Ovary (tissue), 7 donors: ENCODE measurements at regions not wholly inside any gene's neighbourhood (a gene's known extent, or its start where the extent isn't known, plus 50 kb on each side); places are given as distances from the start of the nearest gene placed in this dataset.

Source experiments
- DNase-seq, 5 donors: peaks; one replicate each; pipeline ENCODE4 v3.0.0-alpha.2; 2019 to 2020
- H3K27ac ChIP-seq, 2 donors: fragments of 200-600 bp; one replicate each; pipeline versions ENCODE4 v1.5.1 to v1.8.0; 2019 to 2022
- H3K27me3 ChIP-seq: fragments of 200-600 bp; one replicate; pipeline ENCODE4 v1.8.0; 2022
- H3K36me3 ChIP-seq: fragments of 200-600 bp; sonication (generic); one replicate; pipeline ENCODE4 v1.5.1; 2019
- H3K4me1 ChIP-seq: one replicate; pipeline ENCODE4 v1.8.1; 2013; ENCODE audit warnings: mild to moderate bottlenecking, moderate library complexity; ENCODE audit not compliant: insufficient read depth
- H3K4me3 ChIP-seq: fragments of 200-600 bp; sonication (generic); one replicate; pipeline ENCODE4 v1.5.1; 2017
- H3K9me3 ChIP-seq, 2 donors: fragments of 200-600 bp in 1 of 2; sonication (generic) in 1 of 2; one replicate each; pipeline versions ENCODE4 v1.5.1 to v1.8.1; 2013 to 2019; ENCODE audit warnings: mild to moderate bottlenecking in 1 of 2, moderate library complexity in 1 of 2
- EP300 ChIP-seq: sonication (generic); formaldehyde crosslinking; IDR thresholded peaks from one replicate; pipeline ENCODE4 v1.6.1; 2017; ENCODE audit warnings: antibody characterized with exemption
- POLR2A ChIP-seq: fragments of 450-650 bp; IDR thresholded peaks from one replicate; pipeline ENCODE4 v1.6.1; 2017; ENCODE audit warnings: antibody characterized with exemption, mild to moderate bottlenecking, moderate library complexity
- WGBS, 3 donors: extraction: QIAGEN DNeasy Blood & Tissue Kit in 1 of 3; methylation state at CpG; one replicate each; pipeline versions ENCODE4 v1.1.5 to v1.1.7; 2013 to 2017; 5-methylcytosine and 5-hydroxymethylcytosine counted together
- intact Hi-C, 4 donors: fragments of 100-400 bp; cut with DNase I; formaldehyde crosslinking; loops; one replicate each; pipeline versions ENCODE4 v1.11.0 to v1.15.1; 2022 to 2023
- TF ChIP-seq, protein P1 (sequence below), 3 donors: fragments of 450-650 bp in 2 of 3; fragments of 200-600 bp in 1 of 3; IDR thresholded peaks; one replicate each; pipeline versions ENCODE4 v1.5.1 to v1.8.0; 2016 to 2022; ENCODE audit warnings: antibody characterized with exemption in 3 of 3, mild to moderate bottlenecking in 1 of 3
- donor health status: DM: no; HTN: no; CAD: no; lungs with moderate emphysema.
- donor health status: DM: no; HTN: no; CAD: no.
- donor health status: Bipolar disorder and iron deficiency.
- donor health status: DM: no; HTN: no; CAD: no.
- donor health status: DM: yes; HTN: yes; CAD: no.

DNA sequence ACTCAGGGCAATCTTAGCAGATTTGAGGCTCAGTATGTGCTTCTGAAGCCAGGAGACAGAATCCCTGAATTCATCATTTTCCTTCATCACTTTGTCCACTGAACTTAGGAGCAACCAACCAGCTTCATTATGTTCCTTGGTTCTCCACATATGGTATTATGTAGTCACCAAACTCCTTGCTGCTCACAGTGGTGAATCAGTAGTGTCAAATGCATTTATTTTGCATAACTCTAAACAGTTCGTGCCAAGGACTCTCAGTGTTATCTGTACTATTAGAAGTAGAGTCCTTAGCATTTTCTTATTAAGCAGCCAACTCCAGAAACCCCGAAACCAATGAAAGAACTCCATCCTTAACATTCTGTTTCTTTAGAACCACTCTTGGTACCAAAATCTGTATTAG lies 466.9 kb upstream of the RGS6 start:
- Histone ChIP-seq H3K4me3 (no peak overlapping the region), H3K27ac (no peak overlapping the region)

DNA sequence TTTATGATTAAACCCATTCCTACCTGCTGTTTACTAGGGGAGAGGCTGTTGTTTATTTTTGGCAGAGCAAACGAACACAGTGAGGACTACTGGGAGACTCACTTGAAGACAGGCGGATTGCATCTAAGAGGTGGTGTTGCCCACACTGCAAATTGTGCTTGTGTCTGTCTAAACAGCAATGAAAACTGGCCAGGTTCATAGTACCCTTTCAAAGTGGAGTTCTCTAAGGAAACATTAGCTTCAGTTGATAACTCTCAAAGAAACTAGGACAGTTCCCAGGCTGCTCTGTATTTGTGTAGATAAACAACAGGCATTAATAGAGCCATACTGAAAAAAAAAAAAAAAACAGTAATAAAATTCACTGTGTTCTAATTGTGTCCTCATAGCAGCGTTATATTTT lies 466.0 kb upstream of the RGS6 start:
- H3K4me1 ChIP-seq, result peaks cover 1% of the 10 kb centered on the region
- H3K27me3 ChIP-seq, result no peaks in the 10 kb centered on the region
- H3K4me3 ChIP-seq, result no peak overlapping the region
- no peak for DNase-seq
- H3K27ac ChIP-seq, result no peak overlapping the region
- 59 to 61% (median 59%) methylated on average over 3 of the region's 3 CpGs for WGBS, 3 donors
- H3K9me3 ChIP-seq, result no peaks in the 10 kb centered on the region
- intact Hi-C loops, result no loop called here
- TF ChIP-seq POLR2A (no peak), EP300 (no peak)
- TF ChIP-seq, protein P1, sequence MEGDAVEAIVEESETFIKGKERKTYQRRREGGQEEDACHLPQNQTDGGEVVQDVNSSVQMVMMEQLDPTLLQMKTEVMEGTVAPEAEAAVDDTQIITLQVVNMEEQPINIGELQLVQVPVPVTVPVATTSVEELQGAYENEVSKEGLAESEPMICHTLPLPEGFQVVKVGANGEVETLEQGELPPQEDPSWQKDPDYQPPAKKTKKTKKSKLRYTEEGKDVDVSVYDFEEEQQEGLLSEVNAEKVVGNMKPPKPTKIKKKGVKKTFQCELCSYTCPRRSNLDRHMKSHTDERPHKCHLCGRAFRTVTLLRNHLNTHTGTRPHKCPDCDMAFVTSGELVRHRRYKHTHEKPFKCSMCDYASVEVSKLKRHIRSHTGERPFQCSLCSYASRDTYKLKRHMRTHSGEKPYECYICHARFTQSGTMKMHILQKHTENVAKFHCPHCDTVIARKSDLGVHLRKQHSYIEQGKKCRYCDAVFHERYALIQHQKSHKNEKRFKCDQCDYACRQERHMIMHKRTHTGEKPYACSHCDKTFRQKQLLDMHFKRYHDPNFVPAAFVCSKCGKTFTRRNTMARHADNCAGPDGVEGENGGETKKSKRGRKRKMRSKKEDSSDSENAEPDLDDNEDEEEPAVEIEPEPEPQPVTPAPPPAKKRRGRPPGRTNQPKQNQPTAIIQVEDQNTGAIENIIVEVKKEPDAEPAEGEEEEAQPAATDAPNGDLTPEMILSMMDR (IDR thresholded peaks at IDR 0.05), result no peak
- H3K36me3 ChIP-seq, result no peaks in the 10 kb centered on the region

More for the DNA sequence above, 466.9 kb upstream of the RGS6 start:
- Histone ChIP-seq H3K4me1 (peaks cover 1% of the 10 kb centered on the region), H3K9me3 (no peaks in the 10 kb centered on the region), H3K36me3 (no peaks in the 10 kb centered on the region), H3K27me3 (no peaks in the 10 kb centered on the region)
- WGBS, 3 donors, result 38 to 54% (median 51%) methylated on average over 2 of the region's 2 CpGs
- TF ChIP-seq, protein P1 (IDR thresholded peaks at IDR 0.05), result no peak
- intact Hi-C loops, result no loop called here
- no peak for DNase-seq

DNA sequence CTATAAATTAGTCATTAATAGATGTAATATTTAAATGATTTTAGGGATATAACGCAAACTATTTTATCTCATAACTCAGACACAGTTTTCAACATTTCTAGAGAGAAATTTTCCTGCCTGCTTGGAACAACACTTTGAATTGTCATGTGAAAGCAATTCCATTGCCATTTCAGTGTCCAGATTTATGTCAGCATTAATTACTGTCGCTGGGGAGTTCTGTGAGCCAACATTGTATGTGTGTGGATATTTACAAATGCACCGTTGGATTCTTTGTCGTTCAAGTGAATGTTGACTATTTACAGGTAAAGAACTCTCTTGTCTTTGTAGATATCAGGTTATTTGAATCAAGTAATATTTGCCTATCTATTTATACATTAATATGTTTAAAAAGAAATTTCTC lies 465.3 kb upstream of the RGS6 start:
- no peaks in the 10 kb centered on the region for H3K27me3 ChIP-seq
- no peaks in the 10 kb centered on the region for H3K9me3 ChIP-seq
- no peak overlapping the region for H3K4me3 ChIP-seq
- intact Hi-C loops, result no loop called here
- WGBS, 3 donors, result 69 to 82% (median 78%) methylated on average over 4 of the region's 4 CpGs
- no peak for TF ChIP-seq EP300
- TF ChIP-seq, protein P1 (IDR thresholded peaks at IDR 0.05), result no peak
- no peak for TF ChIP-seq POLR2A
- peaks cover 2% of the 10 kb centered on the region for H3K4me1 ChIP-seq
- no peaks in the 10 kb centered on the region for H3K36me3 ChIP-seq
- DNase-seq, result no peak
- H3K27ac ChIP-seq, result no peak overlapping the region

DNA sequence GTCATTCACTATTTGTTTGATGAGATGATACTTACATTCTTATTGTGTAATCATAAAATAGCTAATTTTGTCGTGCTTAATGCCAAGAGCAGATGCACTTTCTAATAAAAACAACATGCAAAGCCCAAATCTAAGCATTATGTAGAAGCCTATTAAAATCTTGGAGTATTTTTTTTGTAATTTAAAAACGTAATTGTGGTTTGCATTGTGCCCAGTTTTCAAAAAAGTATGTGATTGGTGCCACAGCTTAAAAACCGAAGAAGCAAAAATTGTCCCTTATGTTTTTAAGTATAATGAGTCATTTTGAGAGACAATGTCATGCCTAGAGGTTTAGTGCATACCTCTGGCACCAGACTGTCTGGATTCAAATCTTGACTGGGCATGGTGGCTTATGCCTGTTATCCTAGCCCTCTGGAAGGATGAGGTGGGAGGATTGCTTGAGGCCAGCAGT lies 464.8 kb upstream of the RGS6 start:
- 73 to 85% (median 81%) methylated on average over 3 of the region's 3 CpGs for WGBS, 3 donors
- Histone ChIP-seq H3K36me3 (no peaks in the 10 kb centered on the region), H3K9me3 (no peaks in the 10 kb centered on the region), H3K4me3 (no peak overlapping the region), H3K27ac (no peak overlapping the region), H3K4me1 (peaks cover 2% of the 10 kb centered on the region), H3K27me3 (no peaks in the 10 kb centered on the region)
- no peak for DNase-seq
- intact Hi-C loops, result no loop called here
- TF ChIP-seq EP300 (no peak), POLR2A (no peak)
- TF ChIP-seq, protein P1 (IDR thresholded peaks at IDR 0.05), result no peak

DNA sequence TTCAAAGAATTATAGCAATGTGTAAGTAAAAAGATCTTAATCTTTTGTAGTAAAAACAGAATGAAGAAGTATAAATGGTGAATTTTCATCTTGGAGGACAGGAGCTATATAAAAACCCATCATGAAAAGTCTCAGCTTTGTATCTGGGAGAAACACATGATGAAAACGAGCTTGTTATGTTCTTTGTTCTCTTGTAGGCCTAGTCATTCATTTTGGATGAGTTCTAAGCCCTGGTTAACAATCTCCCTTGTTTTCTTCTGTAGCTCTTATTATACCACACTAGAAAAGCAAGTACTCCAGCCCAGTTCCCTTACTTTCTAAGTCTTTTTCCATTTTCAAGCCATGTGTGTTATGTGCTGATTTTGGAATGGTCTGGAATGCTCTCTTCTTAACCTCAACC lies 463.5 kb upstream of the RGS6 start:
- WGBS, 3 donors, result 88 to 94% (median 88%) methylated on average over 1 of the region's 1 CpG
- H3K9me3 ChIP-seq, result no peaks in the 10 kb centered on the region
- H3K4me3 ChIP-seq, result no peak overlapping the region
- no peaks in the 10 kb centered on the region for H3K27me3 ChIP-seq
- intact Hi-C loops, result no loop called here
- H3K4me1 ChIP-seq, result peaks cover 2% of the 10 kb centered on the region
- TF ChIP-seq POLR2A, result no peak
- no peak for TF ChIP-seq EP300
- TF ChIP-seq, protein P1 (IDR thresholded peaks at IDR 0.05), result no peak
- H3K27ac ChIP-seq, result no peak overlapping the region
- no peak for DNase-seq
- no peaks in the 10 kb centered on the region for H3K36me3 ChIP-seq
